Prostate gland (tissue), 2 donors: ENCODE measurements at regions not wholly inside any gene's neighbourhood (a gene's known extent, or its start where the extent isn't known, plus 50 kb on each side); places are given as distances from the start of the nearest gene placed in this dataset.

ENCODE experiments used
- CTCF ChIP-seq, 4 experiments: fragments of 200-600 bp in 2 of 4; fragments of 450-650 bp in 2 of 4; sonication (generic) in 2 of 4; IDR thresholded peaks; 1 replicate in 3 of 4; 2 replicates in 1 of 4; pipeline ENCODE4 v1.5.1; 2016 to 2019; ENCODE audit warnings: antibody characterized with exemption in 4 of 4, mild to moderate bottlenecking in 2 of 4, moderate library complexity in 2 of 4
- POLR2A ChIP-seq: fragments of 450-650 bp; IDR thresholded peaks from one replicate; pipeline ENCODE4 v1.6.1; 2016; ENCODE audit warnings: antibody characterized with exemption, mild to moderate bottlenecking
- POLR2AphosphoS5 ChIP-seq: sonication (generic); formaldehyde crosslinking; IDR thresholded peaks from one replicate; pipeline ENCODE4 v1.6.1; 2017; ENCODE audit warnings: antibody characterized with exemption

GRCh38 chr9:107397076-107398044 lies 92.2 kb downstream of the KLF4 start:
- TF ChIP-seq CTCF (IDR thresholded peaks at IDR 0.05) (no peak), POLR2A (no peak), POLR2AphosphoS5 (no peak)
